ENCODE measurements at regions not wholly inside any gene's neighbourhood (a gene's known extent, or its start where the extent isn't known, plus 50 kb on each side); places are given as distances from the start of the nearest gene placed in this dataset.
"Not testable (repeated sequence)": the region's sequence is repeated elsewhere in the genome, so short reads cannot be mapped to it uniquely, and the experiment has no call there.

DNA sequence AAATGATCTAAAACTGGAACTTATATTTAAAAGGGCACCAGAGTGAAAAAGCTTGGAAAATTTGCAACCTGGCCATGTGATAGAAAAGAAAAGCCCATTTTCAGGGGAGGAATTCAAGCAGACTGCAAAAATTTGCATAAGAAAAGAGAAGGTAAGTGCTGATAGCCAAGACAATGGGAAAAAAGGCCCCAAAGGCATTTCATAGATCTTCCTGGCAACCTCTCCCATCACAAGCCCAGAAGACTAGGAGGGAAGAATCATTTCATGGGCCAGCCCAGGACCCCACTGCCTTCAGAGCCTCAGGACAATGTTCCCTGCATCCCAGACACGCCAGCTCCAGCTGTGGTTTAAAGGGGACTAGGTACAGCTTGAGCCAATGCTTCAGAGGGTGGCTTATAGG lies 887.3 kb upstream of the DIAPH2 start:
- no peak for DNase-seq

DNA sequence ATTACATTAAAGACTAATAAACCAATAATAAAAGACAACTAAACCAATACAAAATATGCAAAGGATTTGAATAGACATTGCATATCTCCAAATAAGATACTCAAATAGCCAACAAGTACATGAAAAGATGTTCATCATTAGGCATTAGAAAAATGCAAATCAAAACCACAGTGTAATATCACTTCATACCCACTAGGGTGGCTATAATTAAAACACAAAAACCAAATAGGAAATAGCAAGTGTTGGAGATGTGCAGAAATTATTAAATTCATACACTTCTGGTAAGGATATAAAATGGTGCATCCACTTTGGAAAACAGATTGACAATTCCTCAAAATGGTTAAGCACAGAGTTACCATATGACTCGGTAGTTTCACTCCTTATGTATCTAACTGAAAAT lies 860.8 kb upstream of the DIAPH2 start:
- no peak for DNase-seq

DNA sequence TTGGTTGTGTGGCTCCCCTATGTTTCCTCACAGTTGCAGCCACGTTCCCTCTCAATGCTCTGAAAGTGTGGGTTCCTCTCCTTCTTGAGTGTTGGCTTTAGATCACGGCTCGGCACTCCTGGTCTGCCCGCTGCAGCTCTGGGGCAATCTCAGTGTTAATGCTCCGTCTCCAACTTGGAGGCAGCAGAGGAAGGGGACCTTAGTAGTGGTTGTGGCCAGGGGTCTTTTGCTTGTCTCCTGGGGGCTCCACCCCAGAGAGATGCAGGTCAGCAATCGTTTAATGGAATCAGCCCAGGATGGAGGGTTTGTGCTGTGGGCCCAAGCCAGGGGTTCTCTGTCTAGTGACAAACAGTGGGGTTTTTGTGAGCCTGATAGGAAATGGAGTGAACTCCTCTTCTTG lies 849.4 kb upstream of the DIAPH2 start:
- no peak for DNase-seq

DNA sequence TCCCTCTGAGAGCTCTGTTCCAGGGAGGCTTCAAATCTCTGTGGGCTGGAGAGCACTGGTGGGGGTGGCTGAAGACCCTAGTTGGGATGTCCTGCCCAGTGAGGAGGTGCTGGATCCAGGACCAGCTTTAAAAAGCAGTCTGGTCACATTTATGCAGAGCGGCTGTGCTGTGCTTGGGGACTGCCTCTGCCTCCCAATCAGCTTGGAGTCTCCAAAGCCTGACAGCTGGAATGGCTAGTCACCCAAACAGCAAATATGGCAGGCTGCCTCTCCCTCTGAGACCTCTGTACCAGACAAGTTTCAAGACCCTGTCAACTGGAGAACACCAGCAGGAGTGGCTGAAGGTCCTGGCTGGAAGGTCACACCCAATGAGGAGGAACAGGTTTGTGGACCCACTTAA lies 848.1 kb upstream of the DIAPH2 start:
- DNase-seq, result no peak

DNA sequence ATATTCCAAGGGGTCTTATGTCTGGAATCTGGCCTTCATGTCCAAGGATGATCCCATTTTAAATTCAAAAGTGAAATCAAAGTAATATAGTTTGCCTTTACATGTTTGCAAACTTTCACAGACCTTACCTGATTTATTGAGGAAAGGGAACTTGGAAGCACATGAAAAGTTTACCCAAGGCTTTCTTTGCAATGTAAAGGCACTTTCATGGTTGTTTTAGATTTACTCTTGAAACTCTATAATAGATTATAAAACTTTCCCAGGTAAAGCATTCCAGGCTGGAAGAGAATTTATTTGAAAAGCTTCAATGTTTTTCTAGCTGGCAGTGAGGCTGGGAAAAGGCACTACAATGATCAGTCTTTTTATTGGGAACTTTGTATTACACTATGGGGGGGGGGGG lies 842.8 kb upstream of the DIAPH2 start:
- DNase-seq, result no peak

DNA sequence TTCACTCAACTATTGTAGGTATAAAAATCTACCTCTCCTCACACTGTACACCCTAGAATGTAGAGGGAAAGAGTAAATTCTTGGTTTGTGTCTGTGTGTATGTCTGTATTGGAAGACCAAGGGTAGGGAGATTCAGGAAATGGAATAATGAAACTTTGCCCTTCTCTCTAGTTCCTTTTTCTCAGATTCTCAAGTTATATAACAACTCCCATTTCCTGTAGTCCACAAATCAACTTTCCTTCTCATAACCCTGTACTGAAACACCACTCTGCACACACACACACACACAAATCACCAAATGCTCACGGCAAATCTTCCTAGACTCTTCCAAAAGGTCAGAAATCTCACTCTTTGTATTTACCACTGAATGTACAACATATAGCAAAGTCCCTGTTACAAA lies 824.5 kb upstream of the DIAPH2 start:
- DNase-seq, result no peak

DNA sequence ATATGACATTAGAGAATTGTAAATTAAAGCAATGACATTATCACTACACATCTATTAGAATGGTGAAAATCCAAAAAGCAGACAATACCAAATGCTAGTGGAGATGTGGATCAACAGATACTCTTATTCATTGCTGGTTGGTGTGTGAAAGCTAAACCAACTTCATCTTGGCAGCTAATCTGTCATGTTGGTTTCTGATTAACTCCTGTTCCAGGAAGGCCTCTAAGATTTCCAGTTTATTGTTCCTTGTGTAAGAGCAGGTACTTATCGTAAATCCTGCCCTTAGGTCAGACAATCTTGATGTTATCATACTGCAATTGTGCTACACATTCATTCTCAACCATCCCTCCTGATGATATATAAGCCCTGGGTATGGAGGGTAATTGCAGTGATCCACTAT lies 809.0 kb upstream of the DIAPH2 start:
- no peak for DNase-seq

DNA sequence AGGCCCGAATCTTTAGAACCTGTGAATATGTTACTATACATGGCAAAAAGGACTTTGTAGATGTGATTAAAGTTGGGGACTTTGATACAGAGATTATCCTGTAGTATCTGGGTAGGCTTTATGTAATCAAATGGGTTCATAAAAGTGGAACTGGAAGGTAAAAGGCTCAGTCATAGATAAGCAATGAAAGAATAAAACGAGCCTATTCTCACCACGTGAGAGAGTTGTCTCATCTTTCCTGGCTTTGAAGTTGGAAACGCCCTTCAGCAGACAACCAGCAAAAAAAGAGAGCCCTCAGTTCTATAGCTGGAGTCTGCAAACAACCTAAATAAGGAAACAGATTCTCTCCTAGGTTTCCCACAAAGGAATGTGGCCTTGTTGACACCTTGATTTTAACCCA lies 805.8 kb upstream of the DIAPH2 start:
- DNase-seq, result no peak

DNA sequence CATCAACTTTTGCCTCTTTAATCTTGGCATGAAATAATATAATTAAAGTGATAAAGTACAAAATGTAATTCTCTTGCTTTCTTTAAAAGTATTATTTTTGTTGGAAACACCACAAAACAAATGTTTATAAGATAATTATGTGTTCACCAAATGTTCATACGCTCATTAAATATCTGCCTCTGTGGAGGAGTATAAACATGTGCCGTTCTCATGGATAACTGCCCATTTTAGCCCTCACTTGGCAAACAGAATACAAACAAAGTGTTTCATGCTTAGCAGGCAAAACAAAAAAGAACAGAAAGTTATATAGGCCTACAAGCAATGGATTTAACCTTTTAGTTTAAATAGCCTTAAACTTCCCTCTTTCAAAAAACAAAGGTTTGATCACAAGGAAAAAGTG lies 800.5 kb upstream of the DIAPH2 start:
- DNase-seq, result no peak

DNA sequence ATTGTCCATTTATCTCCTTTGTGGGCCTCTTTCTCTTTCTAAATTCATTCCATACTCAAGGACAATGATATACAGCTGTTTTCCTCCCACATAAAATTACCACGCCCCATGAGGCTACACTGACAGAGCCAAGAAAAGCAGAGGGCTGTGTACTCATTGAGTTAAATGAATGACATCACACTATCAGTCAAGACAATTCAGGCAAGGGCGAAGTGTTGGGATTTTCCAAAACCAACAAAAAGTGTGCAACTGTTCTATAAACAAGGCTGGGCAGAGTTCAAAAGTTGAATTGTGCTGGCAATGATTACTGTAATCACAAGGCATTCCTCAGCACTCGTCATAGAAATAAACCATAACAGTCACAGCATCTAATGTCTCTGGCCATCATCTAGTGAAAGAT lies 799.6 kb upstream of the DIAPH2 start:
- no peak for DNase-seq

DNA sequence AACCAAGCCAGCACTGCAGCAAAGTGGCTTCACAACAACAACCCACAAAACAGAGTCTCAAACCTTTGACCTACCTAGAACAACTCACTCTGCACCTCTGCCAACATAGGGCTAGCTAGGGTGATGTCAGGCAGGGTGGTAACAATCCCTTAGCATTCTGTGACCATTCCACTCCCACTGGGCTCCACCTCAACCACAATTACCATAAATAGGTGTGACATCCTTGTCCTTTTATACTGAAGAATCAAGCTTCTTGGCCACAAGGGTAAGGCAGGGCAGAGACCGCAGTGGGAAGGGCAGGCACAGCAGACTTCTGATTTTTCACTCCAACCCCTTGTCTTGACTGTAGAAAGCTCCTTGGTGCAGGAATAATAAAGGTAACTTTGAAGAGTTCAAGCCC lies 795.4 kb upstream of the DIAPH2 start:
- no peak for DNase-seq

DNA sequence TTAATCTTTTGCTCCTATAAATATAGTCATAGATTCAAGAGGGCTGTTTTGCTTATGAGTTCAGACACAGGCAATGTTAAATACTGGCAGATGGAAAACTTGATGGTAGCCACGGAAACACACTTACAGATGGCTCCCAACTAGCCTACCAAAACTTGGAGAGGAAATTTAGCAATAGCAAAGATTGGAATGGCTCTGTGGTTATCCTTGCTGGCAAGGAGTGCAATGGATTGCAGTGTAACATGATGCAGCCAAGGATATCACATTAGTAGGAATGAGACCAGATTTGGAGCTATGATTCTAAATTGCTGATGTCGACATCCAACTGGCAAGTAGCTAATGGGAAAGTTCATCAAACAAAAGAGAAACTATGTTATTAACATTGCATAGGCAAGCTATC lies 791.0 kb upstream of the DIAPH2 start:
- DNase-seq, result no peak

DNA sequence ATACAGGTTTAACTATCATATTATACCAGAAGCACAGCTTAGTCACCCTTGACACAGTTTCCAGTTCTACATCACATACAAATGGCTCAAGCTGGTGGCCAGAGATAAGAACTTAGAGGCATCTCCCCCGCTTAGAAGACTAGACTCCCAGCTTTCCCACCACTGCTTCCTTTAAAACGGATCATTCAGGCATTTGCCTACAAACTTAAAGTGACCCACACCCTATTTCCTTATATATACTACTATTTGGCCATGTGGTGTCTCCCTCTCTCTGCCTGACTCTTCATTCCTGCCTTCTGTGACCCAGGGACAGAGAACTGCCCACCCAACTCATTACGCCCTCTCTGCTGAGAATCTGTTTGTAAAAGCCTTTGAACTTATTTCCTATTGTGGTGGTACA lies 781.2 kb upstream of the DIAPH2 start:
- peak; percentile 3 for DNase-seq

DNA sequence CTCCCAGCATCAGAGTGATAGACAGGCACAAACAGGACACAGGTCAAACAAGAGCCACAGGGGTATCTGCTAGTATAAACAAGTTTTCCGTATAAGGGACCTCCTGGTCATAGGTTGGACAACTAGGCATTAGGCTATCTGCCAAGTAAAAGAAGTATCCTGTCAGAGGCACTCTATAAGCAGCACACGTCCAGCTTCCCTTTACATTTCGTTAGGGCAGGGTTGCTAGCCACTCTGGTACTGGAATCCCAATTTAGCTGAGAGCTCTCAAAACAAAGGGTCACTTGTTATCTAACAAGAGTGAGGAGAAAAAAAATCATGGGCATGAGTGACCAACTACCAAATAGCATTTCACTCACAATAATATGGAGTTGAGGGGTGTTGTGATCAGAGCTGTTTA lies 780.7 kb upstream of the DIAPH2 start:
- DNase-seq, result no peak

DNA sequence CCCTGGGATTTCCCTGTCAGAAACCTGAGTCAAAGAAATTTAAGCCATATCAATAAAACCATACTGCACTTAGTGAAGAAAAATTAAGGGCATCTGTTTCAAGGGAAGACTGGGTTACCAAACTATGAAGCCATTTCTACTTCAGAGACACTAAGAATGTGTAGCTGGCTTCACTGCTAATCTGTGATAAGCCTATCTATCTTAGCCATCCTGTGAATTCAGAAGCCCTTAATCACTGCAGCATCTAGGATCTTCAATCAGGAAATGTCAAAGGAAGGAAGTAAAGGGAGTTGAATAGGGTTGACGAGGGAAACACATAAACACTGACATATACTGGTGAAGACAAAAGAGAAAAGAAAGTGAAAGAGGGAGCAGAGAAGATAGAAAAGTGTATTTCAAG lies 777.6 kb upstream of the DIAPH2 start:
- DNase-seq, result peak; percentile 1

DNA sequence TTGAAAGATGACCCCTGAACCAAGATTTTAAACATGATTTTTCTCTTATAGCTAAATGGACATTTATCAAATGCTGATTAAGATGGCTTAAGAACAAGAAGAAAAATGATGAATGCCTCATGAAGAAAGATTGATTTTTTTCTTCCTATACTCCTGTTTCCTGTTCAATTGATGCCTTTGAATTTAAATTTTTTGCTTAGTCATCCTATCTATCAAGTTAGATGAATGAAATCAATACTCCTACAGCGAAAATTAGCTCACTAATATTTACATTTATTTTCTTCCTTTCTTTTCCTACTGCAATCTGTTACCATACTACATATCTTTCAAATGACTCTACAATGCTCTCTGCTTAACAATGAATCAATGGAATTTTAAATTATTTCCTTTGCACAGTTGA lies 773.6 kb upstream of the DIAPH2 start:
- no peak for DNase-seq

DNA sequence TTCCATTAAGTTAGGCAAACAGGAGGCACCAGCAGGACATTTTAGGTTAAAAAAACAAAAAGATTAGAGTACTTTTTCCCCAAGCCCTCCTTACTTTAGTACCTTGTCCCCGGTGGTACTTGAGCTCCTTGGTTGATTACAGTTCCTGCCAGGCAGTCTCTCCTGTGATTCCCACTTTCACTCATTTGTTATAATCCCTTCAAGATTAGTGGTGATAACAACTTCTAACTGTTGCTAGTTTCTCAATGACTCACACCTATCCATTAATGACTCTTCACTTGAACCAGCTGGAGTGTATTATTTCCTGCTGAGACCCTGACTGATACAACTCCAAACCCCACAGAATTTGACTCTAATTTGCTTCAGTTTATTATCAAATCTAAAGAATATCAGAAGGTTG lies 765.0 kb upstream of the DIAPH2 start:
- no peak for DNase-seq

DNA sequence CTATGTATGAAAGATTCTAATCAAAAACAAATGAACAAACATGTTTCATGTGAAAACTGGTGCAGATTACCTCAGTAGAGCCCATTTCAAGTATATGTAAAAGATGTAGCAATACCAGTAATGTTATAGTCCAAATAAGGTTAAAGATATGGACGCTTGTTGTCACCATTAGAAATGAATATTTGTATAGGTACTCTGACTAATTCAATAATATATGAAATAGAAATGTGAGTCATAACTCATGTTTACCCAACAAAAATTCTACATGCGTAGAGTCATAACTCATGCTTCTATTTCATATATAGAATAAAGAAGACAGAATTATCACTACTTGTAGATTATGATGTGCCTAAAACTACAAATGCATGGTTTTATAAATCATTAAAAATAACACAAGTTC lies 739.1 kb upstream of the DIAPH2 start:
- DNase-seq, result no peak

DNA sequence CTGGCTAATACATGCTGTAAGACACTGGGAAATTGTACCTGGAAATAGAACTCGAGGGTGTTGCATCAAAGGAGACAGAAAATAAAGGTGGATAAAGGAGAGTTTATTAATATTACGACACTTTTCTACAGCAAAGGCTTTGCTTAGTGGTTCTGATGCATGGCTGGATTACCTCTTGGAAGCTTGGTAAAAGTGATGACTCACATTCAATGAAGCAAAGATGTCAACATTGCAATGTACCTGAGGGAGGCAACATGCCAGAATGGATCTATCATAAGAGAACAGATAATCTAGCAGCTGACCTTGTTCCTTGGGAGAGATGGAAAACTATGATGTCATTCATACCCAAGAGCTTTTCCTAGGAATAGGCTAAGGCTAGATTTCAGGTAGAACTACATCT lies 735.1 kb upstream of the DIAPH2 start:
- no peak for DNase-seq

DNA sequence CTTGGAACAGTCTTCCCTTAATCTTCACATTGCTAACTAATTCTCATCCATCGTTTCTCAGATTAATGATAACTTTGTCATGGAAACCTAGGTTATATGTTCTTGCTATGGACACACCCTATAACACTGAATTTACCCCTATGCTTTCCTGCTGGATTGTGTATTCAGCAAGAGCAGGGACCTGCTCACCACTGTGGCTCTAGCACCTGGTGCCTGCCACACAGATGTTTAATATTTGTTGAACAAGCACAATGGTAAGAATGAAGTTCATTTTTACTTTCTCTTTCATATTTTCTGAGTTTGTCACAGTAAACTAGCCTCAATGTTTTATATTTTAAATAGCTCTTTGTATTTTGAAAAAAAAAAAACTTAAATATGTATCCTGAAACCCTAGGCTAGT lies 734.0 kb upstream of the DIAPH2 start:
- no peak for DNase-seq

DNA sequence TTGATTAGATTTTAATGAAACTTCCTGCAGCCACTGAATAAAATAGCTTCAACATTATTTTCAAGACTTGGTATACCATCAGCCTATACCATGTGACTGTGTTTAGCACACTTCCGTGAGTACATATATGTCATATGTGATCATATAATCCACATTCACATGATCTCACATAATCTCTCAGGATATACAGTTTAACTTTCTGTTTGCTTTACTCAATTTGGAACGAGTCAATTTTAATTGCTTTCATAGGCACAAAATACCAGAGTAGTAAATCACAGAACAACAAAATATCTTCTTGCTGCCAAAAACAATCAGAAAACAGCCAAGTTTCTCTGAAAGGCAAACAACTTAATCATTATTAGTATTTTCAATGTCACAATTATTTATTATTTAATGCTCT lies 731.1 kb upstream of the DIAPH2 start:
- no peak for DNase-seq

DNA sequence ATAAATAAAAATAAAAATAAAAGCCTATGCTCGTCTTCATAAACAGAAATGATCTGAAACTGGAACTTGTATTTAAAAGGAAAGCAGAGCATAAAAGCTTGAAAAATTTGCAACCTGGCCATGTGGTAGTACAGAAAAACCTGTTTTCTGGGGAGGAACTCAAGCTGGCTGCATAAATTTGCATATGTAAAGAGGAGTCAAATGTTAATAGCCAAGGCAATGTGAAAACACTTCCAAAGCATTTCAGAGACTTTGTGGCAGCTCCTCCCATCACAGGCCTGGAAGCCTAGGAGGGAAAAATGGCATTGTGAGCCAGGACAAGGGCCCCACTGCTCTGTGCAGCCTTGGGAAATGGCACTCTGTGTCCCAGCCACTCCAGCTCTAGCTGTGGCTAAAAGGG lies 727.9 kb upstream of the DIAPH2 start:
- DNase-seq, result no peak

DNA sequence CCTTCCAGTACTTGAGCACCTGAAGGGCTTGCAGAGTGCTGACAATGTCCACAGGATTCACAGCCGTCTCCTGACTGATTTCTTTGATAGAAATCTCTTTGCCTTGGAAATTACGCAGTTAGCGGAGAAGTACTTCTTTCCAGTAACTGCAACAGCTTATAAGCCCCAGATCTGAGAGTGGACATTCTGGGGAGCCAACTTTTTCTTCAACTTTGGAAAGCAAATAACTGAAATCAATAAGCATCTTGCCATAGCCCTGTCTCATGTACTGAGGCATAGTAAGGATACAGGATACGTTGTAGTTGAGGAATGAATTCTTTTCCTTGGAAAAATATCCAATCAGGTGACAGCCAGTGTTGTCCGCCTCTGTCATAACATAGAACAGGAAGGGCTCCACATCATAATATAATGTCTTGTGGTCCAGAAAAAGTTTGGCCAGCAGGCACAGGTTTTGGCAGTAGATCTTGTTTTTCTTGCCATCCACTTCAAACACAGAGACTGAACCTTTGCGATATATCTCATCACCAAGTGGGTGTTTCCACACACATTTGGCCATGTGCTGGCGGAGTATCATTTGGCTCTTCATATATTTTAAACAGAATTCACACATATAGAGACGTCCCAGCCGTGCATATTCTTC lies 711.1 kb upstream of the DIAPH2 start:
- DNase-seq, result not testable (repeated sequence)

DNA sequence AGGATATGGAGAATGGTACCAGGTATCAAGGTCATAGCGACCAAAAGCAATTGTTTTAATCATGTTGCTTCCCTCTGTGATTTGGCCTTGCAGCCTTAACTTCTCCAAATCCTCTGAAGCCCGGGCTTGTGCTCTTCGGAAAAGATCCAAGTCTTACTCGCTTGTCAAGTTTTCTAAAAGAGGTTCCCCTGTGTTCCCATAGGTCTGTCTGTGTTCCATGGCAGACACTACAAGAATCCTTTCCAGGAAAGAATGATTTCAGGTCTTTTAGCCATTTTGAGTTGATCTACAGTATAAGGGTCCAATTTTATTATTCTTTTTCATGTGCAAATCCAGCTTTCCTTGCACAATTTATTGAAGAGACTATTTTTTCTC lies 710.6 kb upstream of the DIAPH2 start:
- no peak for DNase-seq

DNA sequence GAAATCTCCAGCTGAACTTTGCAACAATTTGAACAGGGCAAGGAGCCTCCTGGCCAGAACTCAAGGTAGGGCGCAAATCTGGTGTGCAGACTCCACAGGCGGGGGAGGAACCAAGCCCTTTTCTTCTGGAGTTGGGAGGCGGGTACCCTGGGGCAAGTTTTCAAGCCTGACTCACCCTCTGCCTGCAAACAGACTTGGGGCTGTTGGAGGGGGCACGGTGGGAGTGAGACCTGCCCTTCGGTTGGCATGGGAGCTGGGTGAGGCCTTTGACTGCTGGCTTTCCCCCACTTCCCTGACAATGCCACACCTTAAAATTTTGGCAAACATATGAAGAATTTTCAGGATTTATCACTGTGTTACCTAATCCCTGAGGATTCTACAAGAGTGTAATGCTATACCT lies 709.8 kb upstream of the DIAPH2 start:
- DNase-seq, result no peak

DNA sequence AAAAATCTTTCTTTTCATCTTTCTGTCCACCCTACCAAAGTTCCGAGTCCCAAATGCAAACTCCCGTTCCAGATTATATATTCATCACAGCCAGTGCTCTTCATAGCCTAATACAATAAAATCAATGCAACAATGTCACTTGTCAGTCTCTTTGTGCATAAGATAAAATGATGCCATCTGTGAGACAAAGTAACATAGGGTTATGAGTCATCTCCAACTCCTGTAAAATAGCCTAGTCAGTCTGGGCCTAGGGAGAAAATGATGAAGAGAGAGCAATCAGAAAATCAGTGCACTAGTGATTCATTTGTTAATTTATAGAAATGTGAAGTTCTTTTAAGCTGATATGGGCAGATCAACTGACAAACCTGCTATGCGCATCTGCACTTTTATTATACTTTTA lies 689.1 kb upstream of the DIAPH2 start:
- no peak for DNase-seq

Data from NCI-H82 (cell line).